Adrenal gland (tissue), 9 donors: ENCODE measurements at regions not wholly inside any gene's neighbourhood (a gene's known extent, or its start where the extent isn't known, plus 50 kb on each side); places are given as distances from the start of the nearest gene placed in this dataset.

ENCODE experiments used
- DNase-seq, 7 donors: peaks; one replicate each; pipeline ENCODE4 v3.0.0-alpha.2; 2019 to 2020
- H3K27ac ChIP-seq, 5 donors: fragments of 200-600 bp; sonication (generic) in 4 of 5; 1 replicate in 3 of 5; 2 replicates in 2 of 5; pipeline versions ENCODE4 v1.5.1 to v1.8.0; 2016 to 2020; ENCODE audit warnings: mild to moderate bottlenecking in 1 of 5
- H3K27me3 ChIP-seq: fragments of 200-600 bp; 2 replicates; pipeline ENCODE4 v1.8.0; 2021
- H3K36me3 ChIP-seq, 2 donors: fragments of 200-600 bp; replicated peaks in 1 of 2; 1 replicate in 1 of 2; 2 replicates in 1 of 2; pipeline versions ENCODE4 v1.5.1 to v1.8.0; 2018 to 2022
- H3K4me1 ChIP-seq, 2 donors: fragments of 200-600 bp; replicated peaks in 1 of 2; 1 replicate in 1 of 2; 2 replicates in 1 of 2; pipeline versions ENCODE4 v1.5.1 to v1.8.0; 2018 to 2021
- H3K4me3 ChIP-seq, 4 donors: fragments of 200-600 bp; sonication (generic) in 3 of 4; one replicate each; pipeline ENCODE4 v1.5.1; 2016 to 2018
- H3K9me3 ChIP-seq, 3 donors: fragments of 200-600 bp; sonication (generic) in 1 of 3; replicated peaks in 1 of 3; 1 replicate in 2 of 3; 2 replicates in 1 of 3; pipeline versions ENCODE4 v1.5.1 to v1.8.0; 2016 to 2021
- POLR2A ChIP-seq, 2 donors: fragments of 450-650 bp; IDR thresholded peaks; one replicate each; pipeline ENCODE4 v1.6.1; 2017; ENCODE audit warnings: antibody characterized with exemption in 2 of 2, mild to moderate bottlenecking in 2 of 2, moderate library complexity in 1 of 2
- WGBS, 4 donors: extraction: QIAGEN DNeasy Blood & Tissue Kit in 2 of 4; methylation state at CpG; one replicate each; pipeline versions ENCODE4 v1.1.5 to v1.1.7; 2013 to 2017; 5-methylcytosine and 5-hydroxymethylcytosine counted together
- intact Hi-C, 2 donors: fragments of 100-400 bp; cut with DNase I; formaldehyde crosslinking; loops; one replicate each; pipeline versions ENCODE4 v1.14.1 to v1.15.0; 2022 to 2023
- TF ChIP-seq, protein P1 (sequence below), 6 experiments: fragments of 450-650 bp in 4 of 6; fragments of 200-600 bp in 2 of 6; sonication (generic) in 1 of 6; IDR thresholded peaks; 1 replicate in 5 of 6; 2 replicates in 1 of 6; pipeline versions ENCODE4 v1.5.1 to v1.8.0; 2016 to 2021; ENCODE audit warnings: antibody characterized with exemption in 6 of 6, mild to moderate bottlenecking in 2 of 6, moderate library complexity in 1 of 6
- donor health status: healthy with polysubstance abuse.
- donor health status: Bipolar disorder and iron deficiency.
- donor health status: DM: yes; HTN: yes; CAD: no.
- donor health status: DM: no; HTN: no; CAD: no.
- donor health status: DM: no; HTN: no; CAD: no.

DNA sequence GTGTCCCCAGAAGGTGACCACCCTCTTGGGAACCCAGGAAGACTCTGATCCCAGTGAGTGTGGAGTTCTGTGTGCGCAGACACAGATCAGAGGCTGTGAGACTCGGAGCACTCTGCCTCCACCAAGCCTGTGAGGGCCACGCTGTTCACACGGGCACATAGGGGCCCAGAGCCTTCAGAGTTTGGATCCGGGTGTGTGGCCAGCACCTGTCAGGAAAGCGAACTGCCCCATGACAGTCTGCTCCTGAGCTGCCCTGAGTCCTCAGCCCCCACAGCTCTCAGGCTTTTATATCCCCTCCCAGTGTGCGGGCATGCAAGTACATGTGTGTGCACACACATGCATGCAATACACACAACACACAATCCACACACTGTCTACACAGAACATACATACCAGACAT, 161.8 kb upstream of the IRX2 start:
- H3K36me3 ChIP-seq, result no peaks in the 10 kb centered on the region
- no peaks in the 10 kb centered on the region for H3K9me3 ChIP-seq
- TF ChIP-seq, protein P1, sequence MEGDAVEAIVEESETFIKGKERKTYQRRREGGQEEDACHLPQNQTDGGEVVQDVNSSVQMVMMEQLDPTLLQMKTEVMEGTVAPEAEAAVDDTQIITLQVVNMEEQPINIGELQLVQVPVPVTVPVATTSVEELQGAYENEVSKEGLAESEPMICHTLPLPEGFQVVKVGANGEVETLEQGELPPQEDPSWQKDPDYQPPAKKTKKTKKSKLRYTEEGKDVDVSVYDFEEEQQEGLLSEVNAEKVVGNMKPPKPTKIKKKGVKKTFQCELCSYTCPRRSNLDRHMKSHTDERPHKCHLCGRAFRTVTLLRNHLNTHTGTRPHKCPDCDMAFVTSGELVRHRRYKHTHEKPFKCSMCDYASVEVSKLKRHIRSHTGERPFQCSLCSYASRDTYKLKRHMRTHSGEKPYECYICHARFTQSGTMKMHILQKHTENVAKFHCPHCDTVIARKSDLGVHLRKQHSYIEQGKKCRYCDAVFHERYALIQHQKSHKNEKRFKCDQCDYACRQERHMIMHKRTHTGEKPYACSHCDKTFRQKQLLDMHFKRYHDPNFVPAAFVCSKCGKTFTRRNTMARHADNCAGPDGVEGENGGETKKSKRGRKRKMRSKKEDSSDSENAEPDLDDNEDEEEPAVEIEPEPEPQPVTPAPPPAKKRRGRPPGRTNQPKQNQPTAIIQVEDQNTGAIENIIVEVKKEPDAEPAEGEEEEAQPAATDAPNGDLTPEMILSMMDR (IDR thresholded peaks at IDR 0.05), result no peak
- no peaks in the 10 kb centered on the region for H3K27me3 ChIP-seq
- peak in 1 of 7 donors; percentile 28 for DNase-seq
- H3K4me1 ChIP-seq, result no peaks in the 10 kb centered on the region
- 76 to 84% (median 83%) methylated on average over 6 to 7 of the region's 7 CpGs for WGBS, 4 donors
- no peak overlapping the region for H3K4me3 ChIP-seq
- H3K27ac ChIP-seq, result no peak overlapping the region
- intact Hi-C loops, result no loop called here

DNA sequence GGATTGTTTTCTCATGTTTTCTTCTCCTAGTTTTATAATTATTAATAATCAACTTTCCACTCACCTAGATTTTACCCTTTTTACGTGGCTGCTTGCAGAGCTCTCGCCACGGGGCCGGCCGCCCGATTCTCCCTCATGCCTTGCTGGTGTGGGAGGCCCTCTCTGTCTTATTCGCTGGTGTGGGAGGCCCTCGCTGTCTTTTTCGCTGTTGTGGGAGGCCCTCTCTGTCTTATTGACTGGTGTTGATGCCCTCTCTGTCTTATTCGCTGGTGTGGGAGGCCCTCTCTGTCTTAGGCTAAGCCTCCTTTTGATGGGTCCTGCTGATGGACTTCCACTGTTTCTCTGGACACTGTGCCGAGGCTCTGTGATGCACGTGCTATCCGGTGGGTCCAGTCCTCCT, 161.3 kb upstream of the IRX2 start:
- Histone ChIP-seq H3K4me3 (no peak overlapping the region), H3K36me3 (no peaks in the 10 kb centered on the region), H3K9me3 (no peaks in the 10 kb centered on the region), H3K4me1 (no peaks in the 10 kb centered on the region), H3K27ac (no peak overlapping the region), H3K27me3 (no peaks in the 10 kb centered on the region)
- TF ChIP-seq, protein P1 (IDR thresholded peaks at IDR 0.05), result no peak
- TF ChIP-seq POLR2A (IDR thresholded peaks at IDR 0.05), result no peak
- 80 to 87% (median 85%) methylated on average over 13 of the region's 13 CpGs for WGBS, 4 donors
- DNase-seq, result peak in 1 of 7 donors; percentile 6
- intact Hi-C loops, result no loop called here

DNA sequence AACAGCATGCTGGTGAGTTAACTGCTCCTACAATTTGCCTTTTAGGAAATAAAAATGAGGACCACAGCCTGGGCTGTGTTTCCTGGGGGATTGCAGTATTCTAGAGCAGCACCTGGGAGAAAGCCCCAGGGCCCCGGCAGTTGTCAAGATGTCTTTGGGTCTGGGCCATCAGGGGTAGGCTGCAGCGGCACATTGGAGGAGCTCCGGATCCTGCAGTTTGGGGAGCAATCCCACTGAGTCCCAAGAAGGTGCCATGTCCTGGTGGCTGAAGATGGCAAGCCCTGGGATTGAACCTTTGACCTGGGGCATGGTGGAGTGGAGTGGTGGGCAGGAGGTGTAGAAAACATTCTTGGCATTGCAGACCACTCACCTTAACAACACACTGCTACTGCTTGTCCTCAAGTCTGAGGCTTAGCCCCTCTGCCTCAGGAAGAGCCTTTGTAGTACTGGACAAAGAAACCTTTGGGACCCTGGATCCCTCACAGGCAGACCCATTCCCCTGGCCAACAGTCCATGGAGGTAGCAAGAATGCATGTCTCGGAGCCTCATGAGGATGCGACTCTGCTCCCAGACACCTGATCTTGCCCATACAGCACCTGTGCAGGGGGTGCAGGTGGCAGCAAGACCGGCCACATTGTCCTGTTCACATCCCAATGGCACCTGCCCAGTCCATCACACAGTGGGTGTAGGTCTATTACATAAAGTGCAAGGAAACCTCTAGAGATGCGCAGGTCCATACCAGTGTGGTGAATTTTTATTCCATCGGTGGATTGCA, 159.1 kb upstream of the IRX2 start:
- Histone ChIP-seq H3K36me3 (no peaks in the 10 kb centered on the region), H3K4me3 (no peak overlapping the region), H3K27me3 (no peaks in the 10 kb centered on the region), H3K4me1 (no peaks in the 10 kb centered on the region), H3K27ac (no peak overlapping the region), H3K9me3 (no peaks in the 10 kb centered on the region)
- 84 to 91% (median 90%) methylated on average over 5 to 8 of the region's 8 CpGs for WGBS, 4 donors
- intact Hi-C loops, result no loop called here
- peak in 1 of 7 donors; percentile 28 for DNase-seq
- no peak for TF ChIP-seq POLR2A (IDR thresholded peaks at IDR 0.05)
- TF ChIP-seq, protein P1 (IDR thresholded peaks at IDR 0.05), result no peak

DNA sequence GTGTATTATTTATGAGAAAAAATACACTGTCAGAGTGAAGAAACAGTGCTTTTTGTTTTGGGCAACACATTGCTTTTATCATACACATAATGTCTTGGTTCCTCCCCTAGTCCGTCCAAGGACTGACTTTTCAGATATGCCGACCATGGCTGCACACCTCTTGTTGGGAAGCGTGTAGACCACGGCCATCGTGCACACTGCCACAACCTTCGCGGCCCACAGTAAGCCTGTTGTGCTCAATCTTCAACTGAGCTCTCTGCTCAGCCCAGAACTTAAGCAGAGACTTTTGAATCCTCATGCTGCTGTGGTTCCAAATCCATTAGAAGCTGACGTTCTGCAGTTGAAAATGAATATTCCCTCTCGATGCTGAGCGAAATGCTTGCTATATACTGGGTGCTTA, 157.6 kb upstream of the IRX2 start:
- intact Hi-C loops, result no loop called here
- no peak for TF ChIP-seq POLR2A (IDR thresholded peaks at IDR 0.05)
- TF ChIP-seq, protein P1 (IDR thresholded peaks at IDR 0.05), result no peak
- Histone ChIP-seq H3K27me3 (no peaks in the 10 kb centered on the region), H3K4me1 (no peaks in the 10 kb centered on the region), H3K27ac (no peak overlapping the region), H3K4me3 (no peak overlapping the region), H3K36me3 (no peaks in the 10 kb centered on the region), H3K9me3 (no peaks in the 10 kb centered on the region)
- 79 to 86% (median 83%) methylated on average over 10 of the region's 10 CpGs for WGBS, 4 donors
- DNase-seq, result peak in 1 of 7 donors; percentile 10
